Liver (tissue), 3 donors: ENCODE measurements at regions not wholly inside any gene's neighbourhood (a gene's known extent, or its start where the extent isn't known, plus 50 kb on each side); places are given as distances from the start of the nearest gene placed in this dataset.

Experiments
- FOXA2 ChIP-seq: IDR thresholded peaks from 2 replicates; pipeline ENCODE4 v1.6.1; 2016; ENCODE audit warnings: antibody characterized with exemption
- GABPA ChIP-seq, 2 donors: IDR thresholded peaks in 1 of 2; conservative IDR thresholded peaks in 1 of 2; 2 replicates each; pipeline ENCODE4 v1.6.1; 2016; ENCODE audit warnings: antibody characterized with exemption in 2 of 2, mild to moderate bottlenecking in 1 of 2, moderate library complexity in 1 of 2
- JUND ChIP-seq, 2 donors: IDR thresholded peaks; 2 replicates each; pipeline ENCODE4 v1.6.1; 2016; ENCODE audit warnings: antibody characterized with exemption in 2 of 2
- RAD21 ChIP-seq, 2 donors: IDR thresholded peaks; 2 replicates each; pipeline ENCODE4 v1.6.1; 2016; ENCODE audit warnings: antibody characterized with exemption in 2 of 2, mild to moderate bottlenecking in 2 of 2
- RXRA ChIP-seq, 2 donors: IDR thresholded peaks; 2 replicates each; pipeline ENCODE4 v1.6.1; 2017 to 2018; ENCODE audit warnings: antibody characterized with exemption in 2 of 2, mild to moderate bottlenecking in 1 of 2
- SP1 ChIP-seq: IDR thresholded peaks from 2 replicates; pipeline ENCODE4 v1.6.1; 2018; ENCODE audit warnings: antibody characterized with exemption, mild to moderate bottlenecking
- TAF1 ChIP-seq: conservative IDR thresholded peaks from 2 replicates; pipeline ENCODE4 v1.6.1; 2016; ENCODE audit warnings: antibody characterized with exemption, mild to moderate bottlenecking
- YY1 ChIP-seq: IDR thresholded peaks from 2 replicates; pipeline ENCODE4 v1.6.1; 2016; ENCODE audit warnings: antibody characterized with exemption, mild to moderate bottlenecking
- TF ChIP-seq, protein P1 (sequence below): fragments of 150-350 bp; IDR thresholded peaks from 2 replicates; pipeline ENCODE4 v1.5.1; 2017; ENCODE audit warnings: improper control_type of control experiment, low read depth, low read length; ENCODE audit not compliant: missing input control
- TF ChIP-seq, protein P2 (sequence below): IDR thresholded peaks from 2 replicates; pipeline ENCODE4 v1.6.1; 2016; ENCODE audit warnings: antibody characterized with exemption, mild to moderate bottlenecking
- TF ChIP-seq, protein P3 (sequence below): IDR thresholded peaks from 2 replicates; pipeline ENCODE4 v1.6.1; 2016; ENCODE audit warnings: antibody characterized with exemption
- TF ChIP-seq, protein P4 (sequence below): IDR thresholded peaks from 2 replicates; pipeline ENCODE4 v1.6.1; 2016; ENCODE audit warnings: antibody characterized with exemption
- donor health status: healthy.
- donor health status: healthy.

DNA sequence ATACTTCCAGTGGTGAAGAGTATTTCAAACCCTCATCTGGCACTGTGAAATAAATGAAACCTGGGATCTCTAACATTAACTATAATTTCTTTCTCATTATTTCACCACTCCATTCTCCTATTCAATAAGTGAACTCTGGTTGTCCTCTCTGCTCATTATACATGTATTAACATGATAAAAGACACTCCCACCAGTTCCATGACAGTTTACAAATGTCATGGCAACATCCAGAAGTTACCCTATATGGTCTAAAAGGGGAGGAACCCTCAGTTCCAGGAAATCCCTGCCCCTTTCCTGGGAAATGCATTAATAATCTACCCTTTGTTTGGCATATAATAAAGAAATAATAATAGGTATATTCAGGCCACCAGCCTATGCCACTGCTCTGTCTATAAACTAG, 62.7 kb upstream of the BRINP3 start:
- TF ChIP-seq, protein P1, sequence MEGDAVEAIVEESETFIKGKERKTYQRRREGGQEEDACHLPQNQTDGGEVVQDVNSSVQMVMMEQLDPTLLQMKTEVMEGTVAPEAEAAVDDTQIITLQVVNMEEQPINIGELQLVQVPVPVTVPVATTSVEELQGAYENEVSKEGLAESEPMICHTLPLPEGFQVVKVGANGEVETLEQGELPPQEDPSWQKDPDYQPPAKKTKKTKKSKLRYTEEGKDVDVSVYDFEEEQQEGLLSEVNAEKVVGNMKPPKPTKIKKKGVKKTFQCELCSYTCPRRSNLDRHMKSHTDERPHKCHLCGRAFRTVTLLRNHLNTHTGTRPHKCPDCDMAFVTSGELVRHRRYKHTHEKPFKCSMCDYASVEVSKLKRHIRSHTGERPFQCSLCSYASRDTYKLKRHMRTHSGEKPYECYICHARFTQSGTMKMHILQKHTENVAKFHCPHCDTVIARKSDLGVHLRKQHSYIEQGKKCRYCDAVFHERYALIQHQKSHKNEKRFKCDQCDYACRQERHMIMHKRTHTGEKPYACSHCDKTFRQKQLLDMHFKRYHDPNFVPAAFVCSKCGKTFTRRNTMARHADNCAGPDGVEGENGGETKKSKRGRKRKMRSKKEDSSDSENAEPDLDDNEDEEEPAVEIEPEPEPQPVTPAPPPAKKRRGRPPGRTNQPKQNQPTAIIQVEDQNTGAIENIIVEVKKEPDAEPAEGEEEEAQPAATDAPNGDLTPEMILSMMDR = no peak
- TF ChIP-seq JUND (IDR thresholded peaks at IDR 0.05) (no peak), SP1 (no peak), YY1 (no peak), RAD21 (IDR thresholded peaks at IDR 0.05) (no peak), TAF1 (no peak), FOXA2 (no peak), GABPA (IDR thresholded peaks at IDR 0.05 in 1 of 2, conservative IDR thresholded peaks at IDR 0.05 in 1 of 2) (no peak), RXRA (IDR thresholded peaks at IDR 0.05) (no peak)
- TF ChIP-seq, protein P2, sequence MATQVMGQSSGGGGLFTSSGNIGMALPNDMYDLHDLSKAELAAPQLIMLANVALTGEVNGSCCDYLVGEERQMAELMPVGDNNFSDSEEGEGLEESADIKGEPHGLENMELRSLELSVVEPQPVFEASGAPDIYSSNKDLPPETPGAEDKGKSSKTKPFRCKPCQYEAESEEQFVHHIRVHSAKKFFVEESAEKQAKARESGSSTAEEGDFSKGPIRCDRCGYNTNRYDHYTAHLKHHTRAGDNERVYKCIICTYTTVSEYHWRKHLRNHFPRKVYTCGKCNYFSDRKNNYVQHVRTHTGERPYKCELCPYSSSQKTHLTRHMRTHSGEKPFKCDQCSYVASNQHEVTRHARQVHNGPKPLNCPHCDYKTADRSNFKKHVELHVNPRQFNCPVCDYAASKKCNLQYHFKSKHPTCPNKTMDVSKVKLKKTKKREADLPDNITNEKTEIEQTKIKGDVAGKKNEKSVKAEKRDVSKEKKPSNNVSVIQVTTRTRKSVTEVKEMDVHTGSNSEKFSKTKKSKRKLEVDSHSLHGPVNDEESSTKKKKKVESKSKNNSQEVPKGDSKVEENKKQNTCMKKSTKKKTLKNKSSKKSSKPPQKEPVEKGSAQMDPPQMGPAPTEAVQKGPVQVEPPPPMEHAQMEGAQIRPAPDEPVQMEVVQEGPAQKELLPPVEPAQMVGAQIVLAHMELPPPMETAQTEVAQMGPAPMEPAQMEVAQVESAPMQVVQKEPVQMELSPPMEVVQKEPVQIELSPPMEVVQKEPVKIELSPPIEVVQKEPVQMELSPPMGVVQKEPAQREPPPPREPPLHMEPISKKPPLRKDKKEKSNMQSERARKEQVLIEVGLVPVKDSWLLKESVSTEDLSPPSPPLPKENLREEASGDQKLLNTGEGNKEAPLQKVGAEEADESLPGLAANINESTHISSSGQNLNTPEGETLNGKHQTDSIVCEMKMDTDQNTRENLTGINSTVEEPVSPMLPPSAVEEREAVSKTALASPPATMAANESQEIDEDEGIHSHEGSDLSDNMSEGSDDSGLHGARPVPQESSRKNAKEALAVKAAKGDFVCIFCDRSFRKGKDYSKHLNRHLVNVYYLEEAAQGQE = no peak
- TF ChIP-seq, protein P3, sequence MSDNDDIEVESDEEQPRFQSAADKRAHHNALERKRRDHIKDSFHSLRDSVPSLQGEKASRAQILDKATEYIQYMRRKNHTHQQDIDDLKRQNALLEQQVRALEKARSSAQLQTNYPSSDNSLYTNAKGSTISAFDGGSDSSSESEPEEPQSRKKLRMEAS = no peak
- TF ChIP-seq, protein P4, sequence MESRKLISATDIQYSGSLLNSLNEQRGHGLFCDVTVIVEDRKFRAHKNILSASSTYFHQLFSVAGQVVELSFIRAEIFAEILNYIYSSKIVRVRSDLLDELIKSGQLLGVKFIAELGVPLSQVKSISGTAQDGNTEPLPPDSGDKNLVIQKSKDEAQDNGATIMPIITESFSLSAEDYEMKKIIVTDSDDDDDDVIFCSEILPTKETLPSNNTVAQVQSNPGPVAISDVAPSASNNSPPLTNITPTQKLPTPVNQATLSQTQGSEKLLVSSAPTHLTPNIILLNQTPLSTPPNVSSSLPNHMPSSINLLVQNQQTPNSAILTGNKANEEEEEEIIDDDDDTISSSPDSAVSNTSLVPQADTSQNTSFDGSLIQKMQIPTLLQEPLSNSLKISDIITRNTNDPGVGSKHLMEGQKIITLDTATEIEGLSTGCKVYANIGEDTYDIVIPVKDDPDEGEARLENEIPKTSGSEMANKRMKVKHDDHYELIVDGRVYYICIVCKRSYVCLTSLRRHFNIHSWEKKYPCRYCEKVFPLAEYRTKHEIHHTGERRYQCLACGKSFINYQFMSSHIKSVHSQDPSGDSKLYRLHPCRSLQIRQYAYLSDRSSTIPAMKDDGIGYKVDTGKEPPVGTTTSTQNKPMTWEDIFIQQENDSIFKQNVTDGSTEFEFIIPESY = no peak
